ENCODE measurements at regions not wholly inside any gene's neighbourhood (a gene's known extent, or its start where the extent isn't known, plus 50 kb on each side); places are given as distances from the start of the nearest gene placed in this dataset.
"Not testable (repeated sequence)": the region's sequence is repeated elsewhere in the genome, so short reads cannot be mapped to it uniquely, and the experiment has no call there.

- no peak for DNase-seq
Observed at GRCh38 chrX:10974920-10975319, 136.2 kb upstream of the HCCS start.

GRCh38 chrX:10979956-10980355 is 131.2 kb upstream of the HCCS start:
- DNase-seq, result no peak

DNA sequence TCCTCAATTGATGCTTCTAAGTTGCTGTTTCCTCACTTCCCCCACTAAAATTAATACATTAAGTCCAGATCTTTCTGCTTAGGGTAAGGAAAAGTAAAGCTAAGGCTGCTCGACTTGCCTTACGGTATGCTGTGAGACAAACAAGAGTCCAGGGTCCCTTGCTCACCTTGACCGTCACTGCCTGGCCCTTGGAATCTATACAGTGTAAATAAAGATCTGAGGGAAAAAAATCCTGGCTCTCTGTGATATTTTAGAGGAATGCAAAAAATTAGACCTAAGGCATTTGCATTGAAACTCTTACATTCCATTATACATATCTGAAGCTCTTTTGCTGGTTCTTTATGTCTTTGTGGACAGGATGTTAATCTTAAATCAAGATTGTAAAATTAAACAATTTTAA is 129.6 kb upstream of the HCCS start:
- DNase-seq, result no peak

DNA sequence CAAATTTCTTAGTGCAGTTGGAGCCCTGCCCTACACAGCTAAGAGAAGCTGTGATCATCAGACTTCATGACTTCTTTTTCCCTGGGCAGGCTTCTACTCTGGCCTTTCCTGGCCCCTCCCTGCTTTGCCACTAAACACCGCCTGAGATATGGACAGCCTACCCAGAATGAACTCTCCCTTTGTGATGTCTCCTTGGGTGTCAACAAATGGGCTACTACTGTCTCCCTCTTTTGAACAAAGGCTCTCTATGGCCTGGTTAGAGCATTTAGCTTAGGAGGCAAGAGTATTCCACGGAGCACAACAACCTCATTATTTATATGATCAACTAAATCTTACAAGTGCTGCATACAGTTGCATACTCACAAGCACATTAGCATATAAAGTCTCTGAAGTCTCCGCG is 127.6 kb upstream of the HCCS start:
- DNase-seq, result no peak

GRCh38 chrX:10984213-10984612 is 126.9 kb upstream of the HCCS start:
- no peak for DNase-seq

DNA sequence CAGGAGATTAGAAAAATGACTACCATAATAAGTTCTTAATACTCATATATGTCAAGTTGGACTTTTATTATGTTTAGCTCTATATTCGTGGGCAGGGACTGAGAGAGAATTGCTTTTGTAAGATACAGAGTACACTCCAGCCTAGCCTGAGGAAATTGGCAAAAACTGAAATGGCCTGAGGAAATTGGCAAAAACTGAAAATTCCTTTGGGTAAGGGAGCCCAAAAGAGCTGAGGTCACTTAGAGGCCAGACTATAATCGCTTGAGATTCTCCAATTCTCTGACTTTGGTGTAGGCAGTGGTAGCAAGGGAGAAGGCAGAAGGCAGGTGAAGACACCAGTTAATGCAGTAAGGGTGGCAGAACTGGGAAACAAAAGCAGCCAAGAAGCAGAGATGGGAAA is 124.5 kb upstream of the HCCS start:
- DNase-seq, result no peak

- no peak for DNase-seq
Observed at GRCh38 chrX:10988653-10989052, 122.5 kb upstream of the HCCS start.

GRCh38 chrX:10989386-10989785 is 121.7 kb upstream of the HCCS start:
- no peak for DNase-seq

DNA sequence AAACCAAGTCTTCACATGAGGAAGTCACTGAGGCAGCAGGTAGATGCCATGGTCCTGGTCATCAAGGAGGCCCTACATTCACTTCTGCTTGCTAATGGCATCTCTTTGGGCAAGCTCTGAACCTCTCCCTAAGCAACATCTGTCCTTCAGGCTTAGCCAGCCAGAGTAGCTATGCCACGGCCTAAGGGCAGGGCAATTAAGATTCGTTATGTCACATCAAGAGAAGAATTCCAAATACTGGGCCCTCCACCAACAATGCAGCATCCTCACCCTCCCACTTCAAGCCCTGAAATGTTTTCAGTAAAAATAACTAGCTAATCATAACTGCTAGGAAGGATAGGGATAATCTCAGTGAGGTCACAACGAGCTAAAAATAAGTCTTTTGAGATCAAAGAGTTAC is 120.7 kb upstream of the HCCS start:
- no peak for DNase-seq

GRCh38 chrX:10990976-10991375 is 120.2 kb upstream of the HCCS start:
- DNase-seq, result no peak

- DNase-seq, result no peak
Observed at GRCh38 chrX:10992110-10992509, 119.0 kb upstream of the HCCS start.

- DNase-seq, result not testable (repeated sequence)
Observed at GRCh38 chrX:11007076-11007475, 104.1 kb upstream of the HCCS start.

- DNase-seq, result no peak
Observed at GRCh38 chrX:11010476-11010875, 100.7 kb upstream of the HCCS start.

- DNase-seq, result no peak
Observed at GRCh38 chrX:11016728-11017127, 94.4 kb upstream of the HCCS start.

DNA sequence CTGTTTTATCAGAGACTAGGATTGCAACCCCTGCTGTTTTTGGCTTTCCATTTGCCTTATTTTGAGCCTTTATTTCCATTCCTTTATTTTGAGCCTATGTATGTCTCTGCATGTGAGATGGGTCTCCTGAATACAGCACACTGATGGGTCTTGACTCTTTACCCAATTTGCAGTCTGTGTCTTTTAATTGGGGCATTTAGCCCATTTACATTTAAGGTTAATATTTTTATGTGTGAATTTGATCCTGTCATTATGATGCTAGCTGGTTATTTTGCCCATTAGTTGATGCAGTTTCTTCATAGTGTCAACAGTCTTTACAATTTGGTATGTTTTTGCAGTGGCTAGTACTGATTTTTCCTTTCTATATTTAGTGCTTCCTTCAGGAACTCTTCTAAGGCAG is 88.5 kb upstream of the HCCS start:
- not testable (repeated sequence) for DNase-seq

DNA sequence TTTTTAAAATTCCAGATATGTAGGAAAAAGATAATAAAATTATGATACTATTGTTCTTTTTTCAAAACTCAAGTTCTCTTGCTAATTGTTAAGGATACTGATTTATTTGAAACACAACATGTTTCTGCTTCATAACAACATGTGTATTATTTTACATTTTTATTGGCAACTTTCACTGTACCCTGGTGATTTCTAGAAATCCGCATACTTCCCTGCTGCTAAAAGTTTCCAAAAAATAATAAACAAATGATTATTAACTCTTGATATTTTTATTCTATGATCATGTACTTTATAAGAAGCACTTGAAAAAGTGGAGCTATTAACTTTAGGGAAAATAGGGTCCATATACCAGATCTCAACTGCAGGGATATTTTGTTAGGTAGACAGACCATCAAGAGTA is 71.2 kb upstream of the HCCS start:
- no peak for DNase-seq

- DNase-seq, result no peak
Observed at GRCh38 chrX:11040405-11040804, 70.7 kb upstream of the HCCS start.

GRCh38 chrX:11040996-11041395 is 70.1 kb upstream of the HCCS start:
- no peak for DNase-seq

- DNase-seq, result no peak
Observed at GRCh38 chrX:11050013-11050412, 61.1 kb upstream of the HCCS start.

DNA sequence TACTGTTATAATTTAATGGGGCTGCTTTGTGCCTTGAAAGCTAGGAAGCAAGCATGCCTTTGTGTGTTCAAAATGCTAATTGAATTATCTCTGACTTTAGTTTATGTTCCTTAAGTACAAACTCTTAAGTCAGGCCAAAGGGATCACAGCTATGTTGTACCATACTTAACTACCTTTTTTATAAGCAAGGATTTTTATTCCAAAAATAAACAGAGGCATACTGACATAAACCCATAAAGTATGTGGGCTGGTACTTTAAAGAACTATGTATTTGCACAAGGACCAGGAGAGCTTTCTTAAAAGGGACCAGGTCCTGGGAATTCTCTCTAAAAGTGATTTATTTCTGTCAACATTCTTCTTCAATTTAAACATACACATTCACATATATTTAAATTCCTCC is 57.8 kb upstream of the HCCS start:
- no peak for DNase-seq

GRCh38 chrX:11056322-11057176 is 54.6 kb upstream of the HCCS start:
- no peak for DNase-seq

- DNase-seq, result no peak
Observed at GRCh38 chrX:11059933-11060332, 51.2 kb upstream of the HCCS start.
